ENCODE measurements at regions not wholly inside any gene's neighbourhood (a gene's known extent, or its start where the extent isn't known, plus 50 kb on each side); places are given as distances from the start of the nearest gene placed in this dataset.

- DNase-seq = no peak
Measured at GRCh38 chr10:85231534-85232270, 903.3 kb downstream of the CCSER2 start.

GRCh38 chr10:85235258-85235657 lies 906.9 kb downstream of the CCSER2 start:
- DNase-seq = no peak

- DNase-seq = no peak
Measured at GRCh38 chr10:85238676-85239075, 910.3 kb downstream of the CCSER2 start.

- DNase-seq = no peak
Measured at GRCh38 chr10:85250304-85250703, 921.9 kb downstream of the CCSER2 start.

GRCh38 chr10:85256481-85256880 lies 928.1 kb downstream of the CCSER2 start:
- no peak for DNase-seq

- DNase-seq = no peak
Measured at GRCh38 chr10:85259908-85260307, 931.5 kb downstream of the CCSER2 start.

GRCh38 chr10:85262992-85263391 lies 934.6 kb downstream of the CCSER2 start:
- no peak for DNase-seq

- DNase-seq = no peak
Measured at GRCh38 chr10:85265121-85265520, 936.7 kb downstream of the CCSER2 start.

- DNase-seq = no peak
Measured at GRCh38 chr10:85266808-85267207, 938.4 kb downstream of the CCSER2 start.

GRCh38 chr10:85280014-85280413 lies 951.6 kb downstream of the CCSER2 start:
- DNase-seq = peak; percentile 14

GRCh38 chr10:85284778-85285770 lies 956.7 kb downstream of the CCSER2 start:
- DNase-seq = no peak

GRCh38 chr10:85293483-85293882 lies 965.1 kb downstream of the CCSER2 start:
- DNase-seq = no peak

GRCh38 chr10:85311613-85312337 lies 983.4 kb downstream of the CCSER2 start:
- DNase-seq = no peak

GRCh38 chr10:85315657-85316056 lies 987.3 kb downstream of the CCSER2 start:
- no peak for DNase-seq

GRCh38 chr10:85316276-85316675 lies 987.9 kb downstream of the CCSER2 start:
- DNase-seq = no peak

- DNase-seq = no peak
Measured at GRCh38 chr10:85317827-85318226, 989.4 kb downstream of the CCSER2 start.

- DNase-seq = peak; percentile 68
Measured at GRCh38 chr10:85318809-85319807, 990.7 kb downstream of the CCSER2 start.

GRCh38 chr10:85319826-85320225 lies 991.4 kb downstream of the CCSER2 start:
- no peak for DNase-seq

GRCh38 chr10:85333594-85333993 lies 1005.2 kb downstream of the CCSER2 start:
- no peak for DNase-seq

GRCh38 chr10:85362401-85362800 lies 1004.2 kb downstream of the GRID1 start:
- DNase-seq = no peak

GRCh38 chr10:85377029-85377806 lies 989.4 kb downstream of the GRID1 start:
- no peak for DNase-seq
